T-helper 1 cell treated with Interleukin-12 subunit alpha and Interleukin-12 subunit beta and Interleukin-4 antibody, amounts not matched to agents 30 μg/mL and 1 μg/mL, for 36 hours (primary cell): ENCODE measurements at regions not wholly inside any gene's neighbourhood (a gene's known extent, or its start where the extent isn't known, plus 50 kb on each side); places are given as distances from the start of the nearest gene placed in this dataset.
"Not testable (repeated sequence)": the region's sequence is repeated elsewhere in the genome, so short reads cannot be mapped to it uniquely, and the experiment has no call there.

ENCODE experiments used
- H3K27ac Mint-ChIP-seq: one replicate; pipeline ENCODE4 v1.8.0; 2021; ENCODE audit warnings: mild to moderate bottlenecking, mixed read lengths
- H3K27me3 Mint-ChIP-seq: one replicate; pipeline ENCODE4 v1.8.0; 2021; ENCODE audit warnings: low read depth, mixed read lengths
- H3K36me3 Mint-ChIP-seq: one replicate; pipeline ENCODE4 v1.8.0; 2021; ENCODE audit warnings: low read depth, mixed read lengths
- H3K4me1 Mint-ChIP-seq: one replicate; pipeline ENCODE4 v1.8.0; 2021; ENCODE audit warnings: low read depth, mixed read lengths
- H3K4me3 Mint-ChIP-seq: one replicate; pipeline ENCODE4 v1.8.0; 2021; ENCODE audit warnings: mild to moderate bottlenecking, moderate library complexity, mixed read lengths
- H3K9me3 Mint-ChIP-seq: one replicate; pipeline ENCODE4 v1.8.0; 2021; ENCODE audit warnings: mixed read lengths

DNA sequence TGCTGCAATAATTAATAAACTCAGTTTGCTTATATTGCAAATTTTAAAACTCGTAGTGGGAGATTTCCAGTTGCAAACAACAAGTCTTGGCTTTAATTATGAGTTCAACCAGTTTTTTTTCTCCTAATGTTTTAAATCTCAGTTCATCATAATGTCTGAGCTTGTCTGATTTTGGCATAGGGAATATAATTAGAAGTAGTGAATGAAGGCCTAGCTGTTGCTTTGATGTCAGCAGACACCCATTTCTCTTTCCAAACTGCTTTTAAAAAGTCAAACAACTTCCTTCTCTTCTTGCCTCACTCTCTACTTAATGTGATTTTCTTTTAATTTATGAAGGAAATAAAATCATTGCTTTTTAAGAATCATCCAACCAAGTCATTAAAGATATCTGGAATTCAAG is 1462.1 kb downstream of the DPP10 start:
- Mint-ChIP-seq H3K27ac (no peak overlapping the region), H3K27me3 (no peaks in the 10 kb centered on the region), H3K36me3 (no peaks in the 10 kb centered on the region), H3K4me3 (no peak overlapping the region), H3K9me3 (peaks cover 29% of the 10 kb centered on the region), H3K4me1 (no peaks in the 10 kb centered on the region)

DNA sequence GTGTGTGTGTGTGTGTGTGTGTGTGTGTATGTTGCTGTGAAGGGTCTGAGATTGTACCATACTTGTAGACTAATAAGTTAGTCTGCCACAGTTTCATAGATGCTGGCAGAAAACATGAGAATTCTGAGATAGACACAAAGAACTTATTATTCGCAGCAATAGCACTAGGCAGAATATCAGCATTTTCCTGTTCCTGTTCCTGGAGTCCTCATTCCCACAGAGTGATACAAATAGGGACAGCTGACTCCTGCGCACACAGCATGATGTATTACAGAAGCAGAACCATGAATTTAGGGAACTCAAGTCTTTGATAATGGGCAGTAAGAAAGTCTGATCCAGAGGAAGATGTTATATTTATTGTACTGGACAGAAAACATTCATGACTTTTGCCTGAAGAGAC is 1466.3 kb downstream of the DPP10 start:
- Mint-ChIP-seq H3K27ac (no peak overlapping the region), H3K9me3 (peaks cover 18% of the 10 kb centered on the region), H3K36me3 (no peaks in the 10 kb centered on the region), H3K4me3 (no peak overlapping the region), H3K27me3 (no peaks in the 10 kb centered on the region), H3K4me1 (no peaks in the 10 kb centered on the region)

DNA sequence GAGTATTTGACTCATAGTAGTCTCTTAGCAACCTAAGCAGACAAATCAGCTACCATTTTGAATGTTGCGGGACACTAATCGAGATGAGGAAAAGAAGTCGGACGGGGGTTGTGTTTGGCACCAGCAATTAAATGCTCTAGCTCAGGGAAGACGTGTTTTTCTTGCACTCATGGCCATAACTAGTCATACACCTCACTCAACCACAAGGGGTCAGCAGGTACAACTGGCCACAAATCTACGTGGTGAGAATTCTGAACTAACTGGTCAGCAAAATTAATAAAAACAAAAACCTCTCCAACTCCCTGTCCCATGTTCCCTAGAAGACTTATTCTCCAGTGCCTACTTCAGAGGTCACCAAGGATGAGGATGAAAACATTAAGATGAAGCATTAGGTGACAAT is 1467.8 kb downstream of the DPP10 start:
- Mint-ChIP-seq H3K36me3 (no peaks in the 10 kb centered on the region), H3K27ac (no peak overlapping the region), H3K9me3 (peaks cover 8% of the 10 kb centered on the region), H3K4me1 (no peaks in the 10 kb centered on the region), H3K4me3 (no peak overlapping the region), H3K27me3 (no peaks in the 10 kb centered on the region)

DNA sequence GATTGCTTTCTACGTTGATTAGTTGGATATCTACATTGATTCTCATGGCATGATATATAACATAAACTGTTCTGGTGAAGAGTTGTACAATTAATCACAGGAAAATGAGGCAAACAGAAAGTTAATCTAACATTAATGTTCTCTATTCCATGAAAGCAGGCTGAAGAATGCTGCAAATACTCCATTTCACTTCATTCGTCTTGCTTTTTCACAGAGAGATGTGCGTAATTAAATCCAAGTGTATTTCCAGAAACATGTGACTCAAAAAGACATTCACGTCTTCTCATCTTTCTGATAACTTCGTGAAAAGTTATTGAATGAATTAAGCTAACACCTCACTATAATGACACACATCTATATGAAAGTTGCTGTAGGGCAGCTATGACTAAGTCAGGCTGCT is 1471.5 kb downstream of the DPP10 start:
- Mint-ChIP-seq H3K9me3 (peaks cover 11% of the 10 kb centered on the region), H3K4me3 (no peak overlapping the region), H3K27me3 (no peaks in the 10 kb centered on the region), H3K4me1 (no peaks in the 10 kb centered on the region), H3K36me3 (no peaks in the 10 kb centered on the region), H3K27ac (no peak overlapping the region)

DNA sequence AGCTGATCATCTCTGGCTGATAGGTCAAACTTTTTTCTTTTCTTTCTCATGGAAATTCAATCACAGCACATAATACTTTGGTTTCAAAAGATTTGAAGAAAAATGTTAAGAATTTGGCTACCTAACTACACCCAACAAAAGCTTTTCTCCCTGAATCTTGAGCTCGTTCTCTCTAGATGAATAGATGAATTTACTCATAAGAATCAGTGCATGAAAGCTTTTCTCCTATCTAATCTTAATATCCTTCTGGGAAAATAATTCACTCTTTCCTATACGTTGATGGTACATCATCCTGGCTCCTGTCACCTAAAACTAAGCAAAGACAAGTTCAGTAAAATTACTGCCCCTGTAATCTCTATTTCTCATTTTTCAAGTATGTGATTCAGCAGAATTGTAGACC is 1479.1 kb downstream of the DPP10 start:
- Mint-ChIP-seq H3K27ac (no peak overlapping the region), H3K27me3 (no peaks in the 10 kb centered on the region), H3K4me1 (no peaks in the 10 kb centered on the region), H3K4me3 (no peak overlapping the region), H3K36me3 (no peaks in the 10 kb centered on the region), H3K9me3 (peaks cover 38% of the 10 kb centered on the region)

DNA sequence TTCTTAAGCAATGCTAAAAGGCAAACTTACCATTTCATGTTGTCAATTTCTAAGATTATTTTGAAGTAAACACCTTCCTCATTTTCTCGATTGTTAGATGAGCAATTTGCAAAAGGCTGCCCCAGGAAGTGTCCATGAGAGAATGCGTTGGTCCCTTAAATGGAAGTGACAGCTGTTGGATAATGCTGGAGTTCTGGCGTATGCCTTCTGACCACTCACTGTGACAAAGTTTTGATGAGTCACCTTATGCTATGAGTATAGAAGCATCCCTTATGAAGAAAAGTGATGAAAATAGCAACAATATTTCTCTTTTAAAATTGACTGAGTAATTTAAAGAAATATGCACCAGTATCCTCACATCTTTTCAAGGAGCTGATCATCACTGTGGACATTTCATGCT is 1497.5 kb downstream of the DPP10 start:
- Mint-ChIP-seq H3K27ac (no peak overlapping the region), H3K27me3 (no peaks in the 10 kb centered on the region), H3K4me1 (no peaks in the 10 kb centered on the region), H3K4me3 (no peak overlapping the region), H3K36me3 (no peaks in the 10 kb centered on the region), H3K9me3 (peaks cover 4% of the 10 kb centered on the region)

DNA sequence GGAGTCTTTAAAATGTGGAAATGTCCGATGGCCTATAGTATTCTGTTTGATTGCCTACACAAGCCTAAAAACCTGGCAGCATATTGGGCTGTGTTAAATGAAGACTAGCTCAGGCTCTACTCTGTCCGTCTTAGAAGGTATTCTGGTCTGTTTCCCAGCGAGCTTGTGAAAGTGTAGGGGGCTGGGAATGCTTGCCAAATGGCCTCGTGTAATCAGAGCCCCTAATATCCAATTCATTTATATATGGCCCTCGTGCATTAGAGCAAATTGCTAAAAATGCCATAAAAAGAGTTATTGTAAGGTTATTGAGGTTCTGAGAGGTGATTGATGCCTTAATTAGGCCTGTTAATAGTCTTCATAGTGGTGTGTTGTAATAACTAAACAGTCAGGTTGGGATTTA is 1500.4 kb downstream of the DPP10 start:
- Mint-ChIP-seq H3K4me1 (no peaks in the 10 kb centered on the region), H3K9me3 (peaks cover 4% of the 10 kb centered on the region), H3K27ac (no peak overlapping the region), H3K4me3 (no peak overlapping the region), H3K36me3 (no peaks in the 10 kb centered on the region), H3K27me3 (no peaks in the 10 kb centered on the region)

DNA sequence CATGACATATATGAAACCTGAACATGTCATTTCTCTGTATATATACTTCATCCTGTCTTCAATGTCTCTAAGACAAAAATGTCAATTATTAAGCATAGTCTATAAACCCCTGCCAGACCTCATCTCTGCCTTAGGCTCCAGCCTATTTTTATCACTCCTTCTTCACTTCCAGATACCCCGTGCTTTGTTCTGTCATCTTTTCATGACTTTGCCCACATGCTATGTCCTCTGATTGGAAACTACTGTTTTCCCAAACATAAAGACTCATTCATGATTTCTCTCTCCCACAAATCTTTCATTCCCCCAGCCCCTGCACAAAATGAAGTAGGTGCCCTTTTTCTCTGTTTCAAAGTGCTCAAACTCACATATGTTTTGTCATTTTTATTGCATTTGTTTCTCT is 1503.9 kb downstream of the DPP10 start:
- peaks cover 10% of the 10 kb centered on the region for H3K9me3 Mint-ChIP-seq
- H3K36me3 Mint-ChIP-seq: no peaks in the 10 kb centered on the region
- H3K27ac Mint-ChIP-seq: no peak overlapping the region
- H3K4me1 Mint-ChIP-seq: no peaks in the 10 kb centered on the region
- no peaks in the 10 kb centered on the region for H3K27me3 Mint-ChIP-seq
- no peak overlapping the region for H3K4me3 Mint-ChIP-seq

DNA sequence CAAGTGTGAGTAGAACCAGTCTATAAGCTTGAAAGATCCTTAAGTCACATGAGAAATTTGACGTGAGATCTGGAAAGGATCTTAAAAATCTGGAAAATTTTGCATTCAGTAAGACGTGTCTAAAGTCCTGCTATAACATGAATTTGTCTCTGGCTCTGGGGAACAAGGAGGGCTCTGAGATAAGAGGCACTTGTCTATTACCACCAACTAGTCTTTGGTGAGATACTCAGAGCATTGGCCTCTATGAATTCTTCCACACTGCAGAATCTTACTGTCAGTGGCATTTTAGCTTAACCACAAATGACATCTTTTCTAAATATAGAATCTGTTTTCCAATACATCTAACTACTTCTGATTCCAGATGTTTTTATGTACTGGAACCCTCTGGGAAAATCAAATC is 1504.5 kb downstream of the DPP10 start:
- peaks cover 10% of the 10 kb centered on the region for H3K9me3 Mint-ChIP-seq
- no peaks in the 10 kb centered on the region for H3K36me3 Mint-ChIP-seq
- H3K27ac Mint-ChIP-seq: no peak overlapping the region
- H3K4me3 Mint-ChIP-seq: no peak overlapping the region
- no peaks in the 10 kb centered on the region for H3K4me1 Mint-ChIP-seq
- no peaks in the 10 kb centered on the region for H3K27me3 Mint-ChIP-seq

DNA sequence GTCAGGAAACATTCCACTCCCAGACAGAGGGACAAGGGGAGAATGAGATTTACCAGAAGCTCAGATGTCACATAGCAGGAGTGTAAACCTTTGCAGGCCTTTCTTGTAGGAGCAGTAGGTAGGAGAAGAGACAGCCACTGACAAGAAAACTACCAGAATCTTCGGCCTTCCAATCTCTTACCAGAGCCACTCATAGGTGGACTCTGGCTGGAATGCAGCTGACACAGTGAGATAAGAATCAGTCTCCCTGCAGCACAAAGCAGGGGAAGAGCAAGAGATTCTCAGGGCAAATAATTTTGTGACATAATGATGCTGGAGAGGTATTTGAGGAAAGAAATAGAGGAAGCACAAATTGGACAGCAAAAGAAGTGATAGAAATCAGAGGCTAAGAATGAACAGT is 1534.5 kb downstream of the DPP10 start:
- Mint-ChIP-seq H3K4me1 (no peaks in the 10 kb centered on the region), H3K27me3 (no peaks in the 10 kb centered on the region), H3K36me3 (no peaks in the 10 kb centered on the region), H3K4me3 (no peak overlapping the region), H3K27ac (no peak overlapping the region), H3K9me3 (peaks cover 41% of the 10 kb centered on the region)

DNA sequence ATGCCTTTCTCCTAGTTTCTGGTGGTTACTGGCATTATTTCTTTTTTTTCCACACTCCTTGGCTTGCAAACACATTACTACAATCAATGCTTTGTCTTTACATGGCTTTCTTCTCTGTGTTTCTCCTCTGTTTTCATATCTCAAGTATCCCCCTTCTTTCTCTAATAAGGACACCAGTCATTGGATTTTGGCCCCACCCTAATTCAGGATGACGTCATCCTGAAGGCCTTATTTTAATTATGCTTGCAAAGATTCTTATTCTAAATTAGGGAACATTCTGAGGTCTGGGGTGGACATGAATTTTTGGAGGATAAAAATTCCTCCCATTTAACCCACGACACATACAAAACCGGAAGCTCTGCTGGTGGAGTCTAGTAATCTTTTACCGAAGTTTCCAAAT is 1556.6 kb downstream of the DPP10 start:
- no peaks in the 10 kb centered on the region for H3K27me3 Mint-ChIP-seq
- no peak overlapping the region for H3K4me3 Mint-ChIP-seq
- no peak overlapping the region for H3K27ac Mint-ChIP-seq
- H3K36me3 Mint-ChIP-seq: no peaks in the 10 kb centered on the region
- peaks cover 17% of the 10 kb centered on the region for H3K9me3 Mint-ChIP-seq
- H3K4me1 Mint-ChIP-seq: no peaks in the 10 kb centered on the region

DNA sequence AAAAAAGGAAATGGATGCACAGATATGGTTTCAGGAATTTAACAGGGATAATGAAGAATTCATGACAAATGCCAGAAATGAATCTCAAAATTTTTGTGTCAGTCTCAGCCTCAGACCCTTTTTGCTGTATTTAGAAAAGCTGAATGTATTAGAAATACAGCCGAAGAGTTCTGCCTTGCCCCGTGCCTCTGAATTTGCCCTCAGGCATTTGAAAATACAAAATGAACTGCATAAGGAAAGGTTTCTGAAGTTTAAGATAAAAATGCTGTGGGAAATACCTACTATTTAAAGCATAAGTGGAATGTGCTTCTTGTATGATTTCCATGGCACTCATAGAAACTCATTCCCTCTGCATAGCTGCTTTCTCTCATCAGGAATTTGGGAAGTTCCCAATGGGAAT is 1580.6 kb downstream of the DPP10 start:
- no peaks in the 10 kb centered on the region for H3K36me3 Mint-ChIP-seq
- H3K4me3 Mint-ChIP-seq: no peak overlapping the region
- H3K9me3 Mint-ChIP-seq: peaks cover 26% of the 10 kb centered on the region
- H3K27me3 Mint-ChIP-seq: no peaks in the 10 kb centered on the region
- H3K4me1 Mint-ChIP-seq: no peaks in the 10 kb centered on the region
- no peak overlapping the region for H3K27ac Mint-ChIP-seq

DNA sequence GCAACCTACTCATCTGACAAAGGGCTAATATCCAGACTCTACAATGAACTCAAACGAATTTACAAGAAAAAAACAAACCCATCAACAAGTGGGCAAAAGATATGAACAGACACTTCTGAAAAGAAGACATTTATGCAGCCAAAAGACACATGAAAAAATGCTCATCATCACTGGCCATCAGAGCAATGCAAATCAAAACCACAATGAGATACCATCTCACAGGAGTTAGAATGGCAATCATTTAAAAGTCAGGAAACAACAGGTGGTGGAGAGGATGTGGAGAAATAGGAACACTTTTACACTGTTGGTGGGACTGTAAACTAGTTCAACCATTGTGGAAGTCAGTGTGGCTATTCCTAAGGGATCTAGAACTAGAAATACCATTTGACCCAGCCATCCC is 1596.3 kb downstream of the DPP10 start:
- H3K4me1 Mint-ChIP-seq, H3K27me3 Mint-ChIP-seq, H3K36me3 Mint-ChIP-seq, H3K27ac Mint-ChIP-seq, H3K4me3 Mint-ChIP-seq: not testable (repeated sequence)
- peaks cover 13% of the 10 kb centered on the region for H3K9me3 Mint-ChIP-seq

DNA sequence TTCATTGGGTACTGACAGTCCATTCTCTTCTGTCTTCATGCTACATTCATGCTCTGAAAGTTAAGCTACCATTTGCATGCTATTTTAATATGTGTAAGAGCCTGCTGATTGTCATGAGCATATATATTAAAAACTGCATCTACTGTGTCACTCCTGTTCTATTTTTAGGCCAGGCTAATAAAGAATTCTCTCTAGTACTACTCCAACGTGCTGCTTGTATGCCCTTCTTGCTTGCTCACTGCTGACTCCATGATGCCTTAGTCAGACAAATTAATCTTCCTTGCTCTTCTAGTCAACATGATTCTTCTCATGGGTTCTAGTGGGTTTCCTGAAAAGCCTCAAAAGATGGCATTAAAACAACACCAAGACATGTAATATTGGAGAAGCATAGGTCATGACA is 1600.1 kb downstream of the DPP10 start:
- H3K27ac Mint-ChIP-seq: no peak overlapping the region
- H3K4me3 Mint-ChIP-seq: no peak overlapping the region
- no peaks in the 10 kb centered on the region for H3K36me3 Mint-ChIP-seq
- no peaks in the 10 kb centered on the region for H3K27me3 Mint-ChIP-seq
- peaks cover 15% of the 10 kb centered on the region for H3K9me3 Mint-ChIP-seq
- no peaks in the 10 kb centered on the region for H3K4me1 Mint-ChIP-seq

DNA sequence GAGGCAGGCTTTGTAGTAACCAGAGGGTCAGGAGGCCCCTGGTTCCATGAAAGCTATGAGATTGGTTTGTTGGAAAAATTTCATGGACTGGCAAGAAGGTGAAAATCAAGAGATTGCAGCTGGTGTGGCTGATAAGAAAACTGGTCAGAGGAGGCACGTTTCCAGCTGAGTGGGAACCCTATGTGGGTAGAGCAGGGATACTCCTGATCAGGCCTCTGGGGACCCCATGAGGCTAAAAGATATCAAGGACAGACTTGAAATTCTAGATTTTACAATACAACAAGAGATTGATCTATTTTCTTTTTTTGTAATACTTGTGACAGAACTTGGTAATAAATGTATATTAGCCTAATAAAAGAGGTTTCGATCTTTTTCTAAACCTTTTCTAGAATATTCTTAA is 1615.1 kb downstream of the DPP10 start:
- no peaks in the 10 kb centered on the region for H3K27me3 Mint-ChIP-seq
- H3K9me3 Mint-ChIP-seq: peaks cover 17% of the 10 kb centered on the region
- H3K4me3 Mint-ChIP-seq: no peak overlapping the region
- H3K4me1 Mint-ChIP-seq: no peaks in the 10 kb centered on the region
- no peaks in the 10 kb centered on the region for H3K36me3 Mint-ChIP-seq
- no peak overlapping the region for H3K27ac Mint-ChIP-seq

DNA sequence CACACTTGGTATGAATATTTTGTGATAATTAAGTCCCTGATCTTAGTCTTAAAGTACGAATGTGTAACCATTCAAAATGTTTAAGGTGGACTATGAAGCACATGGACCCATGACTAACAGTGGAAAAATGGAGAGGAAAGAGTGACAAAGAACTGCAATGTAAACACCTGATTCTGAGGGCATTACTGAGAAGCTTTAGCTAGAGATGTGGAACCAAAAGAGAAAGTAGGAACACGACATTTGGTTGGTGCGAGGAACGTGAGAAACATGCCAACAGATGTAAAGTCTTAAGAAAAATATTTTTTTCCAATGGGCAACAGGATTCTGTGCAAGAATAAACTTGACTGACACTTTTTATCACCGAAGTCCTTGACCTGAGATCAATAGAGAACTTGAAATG is 1618.6 kb downstream of the DPP10 start:
- no peaks in the 10 kb centered on the region for H3K4me1 Mint-ChIP-seq
- no peaks in the 10 kb centered on the region for H3K36me3 Mint-ChIP-seq
- H3K27me3 Mint-ChIP-seq: no peaks in the 10 kb centered on the region
- no peak overlapping the region for H3K4me3 Mint-ChIP-seq
- peaks cover 25% of the 10 kb centered on the region for H3K9me3 Mint-ChIP-seq
- no peak overlapping the region for H3K27ac Mint-ChIP-seq
